Testis (tissue), 2 donors: ENCODE measurements at regions not wholly inside any gene's neighbourhood (a gene's known extent, or its start where the extent isn't known, plus 50 kb on each side); places are given as distances from the start of the nearest gene placed in this dataset.

Experiments used
- DNase-seq: peaks from one replicate; pipeline ENCODE4 v3.0.0-alpha.2; 2019
- H3K27ac ChIP-seq, 2 donors: fragments of 200-600 bp; sonication (generic); one replicate each; pipeline ENCODE4 v1.5.1; 2019
- H3K27me3 ChIP-seq: fragments of 200-600 bp; sonication (generic); one replicate; pipeline ENCODE4 v1.5.1; 2019
- H3K36me3 ChIP-seq: fragments of 200-600 bp; sonication (generic); one replicate; pipeline ENCODE4 v1.5.1; 2017; ENCODE audit warnings: low read depth; ENCODE audit errors: missing control alignments
- H3K4me1 ChIP-seq: fragments of 200-600 bp; sonication (generic); one replicate; pipeline ENCODE4 v1.5.1; 2019
- H3K4me3 ChIP-seq, 2 donors: fragments of 200-600 bp; sonication (generic); one replicate each; pipeline ENCODE4 v1.5.1; 2017 to 2019
- H3K9me3 ChIP-seq: fragments of 200-600 bp; sonication (generic); one replicate; pipeline ENCODE4 v1.5.1; 2017
- POLR2A ChIP-seq: fragments of 450-650 bp; IDR thresholded peaks from one replicate; pipeline ENCODE4 v1.6.1; 2017; ENCODE audit warnings: antibody characterized with exemption, mild to moderate bottlenecking, moderate library complexity
- WGBS, 2 donors: methylation state at CpG; one replicate each; pipeline ENCODE4 v1.1.5; 2018; 5-methylcytosine and 5-hydroxymethylcytosine counted together
- intact Hi-C: fragments of 100-400 bp; cut with DNase I; formaldehyde crosslinking; loops from one replicate; pipeline ENCODE4 v1.15.1; 2023; ENCODE audit warnings: low total_unique reads
- TF ChIP-seq, protein P1 (sequence below), 3 experiments: fragments of 450-650 bp in 2 of 3; fragments of 200-600 bp in 1 of 3; sonication (generic) in 1 of 3; IDR thresholded peaks; one replicate each; pipeline ENCODE4 v1.5.1; 2016 to 2019; ENCODE audit warnings: antibody characterized with exemption in 3 of 3, mild to moderate bottlenecking in 2 of 3, moderate library complexity in 1 of 3

DNA sequence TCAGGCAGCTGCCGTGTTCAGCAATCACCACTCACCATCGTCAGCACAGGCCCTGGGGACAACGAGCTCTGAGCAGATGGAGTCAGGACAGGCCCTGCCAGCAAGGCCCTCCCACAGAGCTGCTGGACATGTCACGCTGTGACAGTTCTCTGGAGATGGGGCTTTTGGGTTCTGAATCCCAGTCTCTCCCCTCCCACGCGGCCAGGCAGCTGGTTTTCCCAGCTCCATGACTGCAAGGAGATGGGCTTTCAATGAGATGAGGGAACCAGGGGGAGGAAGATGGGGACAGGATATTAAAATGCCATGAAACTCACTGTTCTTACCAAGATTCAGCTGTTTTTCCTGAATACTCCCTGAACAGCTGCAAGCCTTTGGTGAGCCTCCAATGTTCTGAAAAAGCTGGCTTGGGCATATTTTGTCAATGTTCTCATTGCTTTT is 305.9 kb downstream of the BRD1 start:
- Histone ChIP-seq H3K27me3 (no peaks in the 10 kb centered on the region), H3K4me1 (peaks cover 5% of the 10 kb centered on the region), H3K4me3 (no peak overlapping the region), H3K9me3 (no peaks in the 10 kb centered on the region), H3K27ac (no peak overlapping the region), H3K36me3 (no peaks in the 10 kb centered on the region)
- TF ChIP-seq, protein P1, sequence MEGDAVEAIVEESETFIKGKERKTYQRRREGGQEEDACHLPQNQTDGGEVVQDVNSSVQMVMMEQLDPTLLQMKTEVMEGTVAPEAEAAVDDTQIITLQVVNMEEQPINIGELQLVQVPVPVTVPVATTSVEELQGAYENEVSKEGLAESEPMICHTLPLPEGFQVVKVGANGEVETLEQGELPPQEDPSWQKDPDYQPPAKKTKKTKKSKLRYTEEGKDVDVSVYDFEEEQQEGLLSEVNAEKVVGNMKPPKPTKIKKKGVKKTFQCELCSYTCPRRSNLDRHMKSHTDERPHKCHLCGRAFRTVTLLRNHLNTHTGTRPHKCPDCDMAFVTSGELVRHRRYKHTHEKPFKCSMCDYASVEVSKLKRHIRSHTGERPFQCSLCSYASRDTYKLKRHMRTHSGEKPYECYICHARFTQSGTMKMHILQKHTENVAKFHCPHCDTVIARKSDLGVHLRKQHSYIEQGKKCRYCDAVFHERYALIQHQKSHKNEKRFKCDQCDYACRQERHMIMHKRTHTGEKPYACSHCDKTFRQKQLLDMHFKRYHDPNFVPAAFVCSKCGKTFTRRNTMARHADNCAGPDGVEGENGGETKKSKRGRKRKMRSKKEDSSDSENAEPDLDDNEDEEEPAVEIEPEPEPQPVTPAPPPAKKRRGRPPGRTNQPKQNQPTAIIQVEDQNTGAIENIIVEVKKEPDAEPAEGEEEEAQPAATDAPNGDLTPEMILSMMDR (IDR thresholded peaks at IDR 0.05), result no peak
- no peak for TF ChIP-seq POLR2A
- intact Hi-C loops, result no loop called here
- DNase-seq, result no peak
- WGBS, 2 donors, result 47 to 83% methylated on average over 6 of the region's 6 CpGs

DNA sequence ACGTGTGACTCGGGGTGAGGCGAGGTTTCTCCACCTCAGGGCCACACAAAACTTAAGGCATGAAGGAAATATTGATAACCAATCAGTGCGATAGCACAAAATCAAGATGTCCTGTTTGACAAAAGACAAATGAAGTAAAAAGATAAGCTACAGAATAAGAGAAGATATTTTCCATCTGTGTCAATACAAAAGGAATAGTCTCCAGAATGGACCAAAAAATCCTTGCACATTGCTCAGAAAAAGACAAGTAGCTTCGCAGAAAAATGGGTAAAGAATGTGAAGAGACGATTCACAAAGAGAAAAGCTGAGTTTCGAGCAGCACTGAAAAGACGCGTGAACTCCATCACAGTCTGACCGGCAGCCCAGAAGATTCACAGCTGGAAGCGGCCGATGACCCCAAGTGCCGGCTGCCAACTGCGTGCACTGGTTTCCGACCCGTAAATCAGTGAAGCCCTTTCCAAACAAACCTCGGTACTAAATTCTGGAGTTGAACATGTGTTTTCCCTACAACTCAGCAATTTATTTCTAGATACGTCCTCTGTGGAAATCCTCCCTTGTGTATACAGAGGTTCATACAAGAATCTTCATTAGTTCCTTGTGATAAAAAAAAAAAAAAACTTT is 308.4 kb downstream of the BRD1 start:
- no peaks in the 10 kb centered on the region for H3K9me3 ChIP-seq
- TF ChIP-seq, protein P1 (IDR thresholded peaks at IDR 0.05), result no peak
- no peak for TF ChIP-seq POLR2A
- WGBS, 2 donors, result 40 to 49% methylated on average over 18 of the region's 18 CpGs
- DNase-seq, result peak; percentile 37
- no peaks in the 10 kb centered on the region for H3K4me1 ChIP-seq
- no peak overlapping the region for H3K4me3 ChIP-seq
- H3K36me3 ChIP-seq, result no peaks in the 10 kb centered on the region
- intact Hi-C loops, result no loop called here
- no peaks in the 10 kb centered on the region for H3K27me3 ChIP-seq
- no peak overlapping the region for H3K27ac ChIP-seq

DNA sequence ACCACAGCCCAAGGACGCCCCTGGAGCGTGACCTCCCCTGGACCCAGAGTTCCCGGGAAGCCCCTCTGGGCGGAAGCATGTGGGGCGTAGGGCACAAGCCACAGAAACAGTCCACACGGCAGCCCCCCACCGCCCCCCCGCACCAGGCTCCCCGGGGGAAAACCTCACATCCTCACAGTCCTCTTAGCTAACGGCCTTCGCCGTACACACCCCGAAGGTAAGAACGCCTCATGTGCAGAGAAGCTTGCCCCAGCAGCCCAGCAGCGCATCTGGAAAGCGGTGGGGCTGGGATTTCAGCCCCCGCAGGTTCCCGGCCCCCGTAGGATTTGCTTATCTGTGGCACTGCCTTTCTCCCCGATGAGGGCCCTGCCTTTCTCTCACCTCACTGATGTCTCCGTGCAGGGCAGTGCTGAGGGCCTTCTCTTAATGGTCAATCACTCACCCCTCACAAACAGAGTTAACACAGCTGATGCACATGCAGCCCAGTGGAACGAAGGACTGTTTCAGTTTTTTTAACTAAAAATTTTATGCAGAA is 309.2 kb downstream of the BRD1 start:
- H3K27ac ChIP-seq, result no peak overlapping the region
- no peaks in the 10 kb centered on the region for H3K27me3 ChIP-seq
- no peaks in the 10 kb centered on the region for H3K4me1 ChIP-seq
- no peaks in the 10 kb centered on the region for H3K36me3 ChIP-seq
- no peak for DNase-seq
- WGBS, 2 donors, result 36 to 62% methylated on average over 16 to 21 of the region's 22 CpGs
- TF ChIP-seq, protein P1 (IDR thresholded peaks at IDR 0.05), result no peak
- TF ChIP-seq POLR2A, result no peak
- no peak overlapping the region for H3K4me3 ChIP-seq
- no peaks in the 10 kb centered on the region for H3K9me3 ChIP-seq
- intact Hi-C loops, result no loop called here

DNA sequence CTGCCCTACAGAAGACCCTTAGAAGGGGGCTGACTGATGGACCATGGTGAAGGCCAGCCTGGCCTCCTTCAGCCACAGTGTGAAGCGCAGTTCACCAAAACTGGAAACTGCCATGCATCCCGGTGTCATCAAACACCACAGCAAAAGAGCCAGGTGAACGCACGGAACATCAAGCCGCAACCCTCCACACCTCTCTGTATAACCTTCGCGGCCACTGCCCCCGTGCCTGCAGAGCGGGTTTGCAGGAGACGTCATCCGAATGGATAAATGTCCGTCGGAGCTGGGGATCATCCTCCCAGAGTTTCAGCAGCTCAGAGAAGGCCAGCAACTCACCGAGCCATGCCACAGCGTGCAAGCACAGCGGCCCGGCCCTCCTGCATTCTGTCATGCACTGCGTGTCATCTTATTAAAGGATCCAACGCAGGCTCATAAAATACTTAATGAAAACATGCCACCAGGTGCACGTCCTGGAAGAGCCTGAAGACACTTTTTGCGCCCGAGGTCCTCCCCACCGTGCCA is 309.9 kb downstream of the BRD1 start:
- Histone ChIP-seq H3K9me3 (no peaks in the 10 kb centered on the region), H3K36me3 (no peaks in the 10 kb centered on the region), H3K27me3 (no peaks in the 10 kb centered on the region), H3K27ac (no peak overlapping the region), H3K4me3 (no peak overlapping the region), H3K4me1 (no peaks in the 10 kb centered on the region)
- intact Hi-C loops, result no loop called here
- 75 to 82% methylated on average over 23 of the region's 23 CpGs for WGBS, 2 donors
- no peak for TF ChIP-seq POLR2A
- TF ChIP-seq, protein P1 (IDR thresholded peaks at IDR 0.05), result no peak
- DNase-seq, result no peak

DNA sequence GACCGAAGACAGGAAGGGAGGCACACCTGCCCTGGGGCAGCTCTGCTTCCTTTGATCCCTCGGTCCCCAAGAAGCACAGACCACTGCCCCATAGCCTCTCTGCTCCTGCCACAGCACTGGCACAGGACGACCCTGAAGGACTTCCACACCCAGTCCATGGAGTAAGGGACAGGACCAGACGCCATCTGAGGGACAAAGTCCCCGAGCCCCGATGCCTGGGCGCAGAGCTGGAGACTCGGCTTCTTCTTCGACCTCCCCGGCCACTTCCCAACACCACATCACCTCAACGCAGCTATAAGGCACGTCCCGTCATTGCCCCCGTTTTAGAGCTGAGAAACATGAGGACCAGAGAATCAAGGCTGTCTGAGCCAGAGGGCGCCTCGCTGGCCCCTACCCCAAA is 310.5 kb downstream of the BRD1 start:
- Histone ChIP-seq H3K27me3 (no peaks in the 10 kb centered on the region), H3K4me3 (no peak overlapping the region), H3K36me3 (no peaks in the 10 kb centered on the region), H3K27ac (no peak overlapping the region), H3K4me1 (no peaks in the 10 kb centered on the region), H3K9me3 (no peaks in the 10 kb centered on the region)
- no peak for TF ChIP-seq POLR2A
- TF ChIP-seq, protein P1 (IDR thresholded peaks at IDR 0.05), result no peak
- intact Hi-C loops, result no loop called here
- 92 to 99% methylated on average over 11 to 16 of the region's 16 CpGs for WGBS, 2 donors
- DNase-seq, result no peak
